ENCODE measurements at regions not wholly inside any gene's neighbourhood (a gene's known extent, or its start where the extent isn't known, plus 50 kb on each side); places are given as distances from the start of the nearest gene placed in this dataset.

GRCh38 chr17:65442250-65442649 lies 119.2 kb downstream of the AXIN2 start:
- Histone ChIP-seq H3K4me3 (no peak overlapping the region), H3K36me3 (ENCODE audit: low read depth, missing control alignments) (no peaks in the 10 kb centered on the region), H3K27me3 (no peaks in the 10 kb centered on the region), H3K27ac (no peak overlapping the region), H3K9me3 (no peaks in the 10 kb centered on the region), H3K4me1 (no peaks in the 10 kb centered on the region)
- 81 to 85% methylated on average over 6 of the region's 6 CpGs for WGBS, 2 donors
- no peak for DNase-seq
- intact Hi-C loops (cut with DNase I; ENCODE audit: low total_unique reads): no loop called here
- TF ChIP-seq, protein P1, sequence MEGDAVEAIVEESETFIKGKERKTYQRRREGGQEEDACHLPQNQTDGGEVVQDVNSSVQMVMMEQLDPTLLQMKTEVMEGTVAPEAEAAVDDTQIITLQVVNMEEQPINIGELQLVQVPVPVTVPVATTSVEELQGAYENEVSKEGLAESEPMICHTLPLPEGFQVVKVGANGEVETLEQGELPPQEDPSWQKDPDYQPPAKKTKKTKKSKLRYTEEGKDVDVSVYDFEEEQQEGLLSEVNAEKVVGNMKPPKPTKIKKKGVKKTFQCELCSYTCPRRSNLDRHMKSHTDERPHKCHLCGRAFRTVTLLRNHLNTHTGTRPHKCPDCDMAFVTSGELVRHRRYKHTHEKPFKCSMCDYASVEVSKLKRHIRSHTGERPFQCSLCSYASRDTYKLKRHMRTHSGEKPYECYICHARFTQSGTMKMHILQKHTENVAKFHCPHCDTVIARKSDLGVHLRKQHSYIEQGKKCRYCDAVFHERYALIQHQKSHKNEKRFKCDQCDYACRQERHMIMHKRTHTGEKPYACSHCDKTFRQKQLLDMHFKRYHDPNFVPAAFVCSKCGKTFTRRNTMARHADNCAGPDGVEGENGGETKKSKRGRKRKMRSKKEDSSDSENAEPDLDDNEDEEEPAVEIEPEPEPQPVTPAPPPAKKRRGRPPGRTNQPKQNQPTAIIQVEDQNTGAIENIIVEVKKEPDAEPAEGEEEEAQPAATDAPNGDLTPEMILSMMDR (IDR thresholded peaks at IDR 0.05): no peak
- no peak for TF ChIP-seq POLR2A (IDR thresholded peaks at IDR 0.05)

DNA sequence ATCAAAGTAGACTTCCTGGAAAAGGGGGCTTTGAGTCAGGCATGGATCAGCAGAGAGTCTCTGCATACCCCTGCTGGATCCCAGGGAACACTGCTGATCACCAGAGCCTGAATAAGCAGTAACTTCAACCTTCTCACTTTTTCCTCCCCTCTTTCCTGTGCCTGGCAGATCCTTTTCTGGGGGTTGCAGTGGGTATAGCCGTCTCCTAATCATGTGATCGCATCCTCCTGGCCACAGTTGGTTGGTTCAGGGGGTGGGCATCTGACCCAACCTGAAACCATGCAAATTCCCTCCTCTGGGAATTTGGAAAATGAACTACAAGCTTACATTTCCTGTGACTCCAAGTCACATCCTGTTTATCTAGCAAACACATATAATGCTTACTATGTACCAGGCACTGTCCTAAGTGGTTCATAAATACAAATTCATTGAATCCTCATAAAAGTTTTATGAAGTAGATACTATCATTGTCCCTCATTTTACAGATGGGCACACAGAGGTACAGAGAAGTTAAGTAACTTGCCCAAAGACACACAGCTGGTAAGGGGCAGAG lies 120.3 kb downstream of the AXIN2 start:
- Histone ChIP-seq H3K36me3 (ENCODE audit: low read depth, missing control alignments) (no peaks in the 10 kb centered on the region), H3K4me1 (no peaks in the 10 kb centered on the region), H3K27ac (no peak overlapping the region), H3K9me3 (no peaks in the 10 kb centered on the region), H3K27me3 (no peaks in the 10 kb centered on the region), H3K4me3 (no peak overlapping the region)
- WGBS, 2 donors: 87 to 89% methylated on average over 2 of the region's 2 CpGs
- TF ChIP-seq POLR2A (IDR thresholded peaks at IDR 0.05): no peak
- TF ChIP-seq, protein P1 (IDR thresholded peaks at IDR 0.05): no peak
- intact Hi-C loops (cut with DNase I; ENCODE audit: low total_unique reads): no loop called here
- no peak for DNase-seq

GRCh38 chr17:65438708-65439294 lies 122.6 kb downstream of the AXIN2 start:
- Histone ChIP-seq H3K36me3 (ENCODE audit: low read depth, missing control alignments) (no peaks in the 10 kb centered on the region), H3K4me3 (no peak overlapping the region), H3K4me1 (no peaks in the 10 kb centered on the region), H3K9me3 (no peaks in the 10 kb centered on the region), H3K27me3 (no peaks in the 10 kb centered on the region), H3K27ac (no peak overlapping the region)
- intact Hi-C loops (cut with DNase I; ENCODE audit: low total_unique reads): no loop called here
- no peak for DNase-seq
- TF ChIP-seq, protein P1 (IDR thresholded peaks at IDR 0.05): no peak
- no peak for TF ChIP-seq POLR2A (IDR thresholded peaks at IDR 0.05)
- 51 to 73% methylated on average over 7 of the region's 7 CpGs for WGBS, 2 donors

GRCh38 chr17:65438173-65438572 lies 123.3 kb downstream of the AXIN2 start:
- DNase-seq: no peak
- no peaks in the 10 kb centered on the region for H3K4me1 ChIP-seq
- H3K36me3 ChIP-seq (ENCODE audit: low read depth, missing control alignments): no peaks in the 10 kb centered on the region
- TF ChIP-seq POLR2A (IDR thresholded peaks at IDR 0.05): no peak
- TF ChIP-seq, protein P1 (IDR thresholded peaks at IDR 0.05): no peak
- no peaks in the 10 kb centered on the region for H3K9me3 ChIP-seq
- intact Hi-C loops (cut with DNase I; ENCODE audit: low total_unique reads): no loop called here
- H3K4me3 ChIP-seq: no peak overlapping the region
- H3K27me3 ChIP-seq: no peaks in the 10 kb centered on the region
- WGBS, 2 donors: 42 to 52% methylated on average over 8 to 11 of the region's 11 CpGs
- H3K27ac ChIP-seq: no peak overlapping the region

DNA sequence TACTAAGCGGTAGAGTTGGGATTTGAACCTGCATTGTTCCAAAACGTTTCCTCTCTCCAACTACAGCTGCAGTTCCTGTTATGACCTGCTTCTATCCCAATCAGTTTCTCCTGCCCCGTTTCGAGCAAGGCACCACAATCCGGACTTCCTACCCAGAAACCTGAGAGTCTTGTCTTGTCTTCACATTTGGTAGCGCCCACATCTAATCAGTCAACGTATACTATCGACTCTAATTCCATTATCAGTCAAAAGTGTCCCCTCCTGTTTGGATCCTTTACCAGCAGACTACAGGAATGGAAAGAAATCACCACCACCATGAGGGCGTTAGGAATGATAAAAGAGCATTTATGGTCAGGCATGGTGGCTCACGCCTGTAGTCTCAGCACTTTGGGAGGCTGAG lies 124.6 kb downstream of the AXIN2 start:
- no peaks in the 10 kb centered on the region for H3K9me3 ChIP-seq
- TF ChIP-seq, protein P1 (IDR thresholded peaks at IDR 0.05): no peak
- no peak for TF ChIP-seq POLR2A (IDR thresholded peaks at IDR 0.05)
- DNase-seq: no peak
- H3K36me3 ChIP-seq (ENCODE audit: low read depth, missing control alignments): no peaks in the 10 kb centered on the region
- H3K4me1 ChIP-seq: no peaks in the 10 kb centered on the region
- H3K27ac ChIP-seq: no peak overlapping the region
- no peaks in the 10 kb centered on the region for H3K27me3 ChIP-seq
- WGBS, 2 donors: 87 to 90% methylated on average over 10 of the region's 10 CpGs
- intact Hi-C loops (cut with DNase I; ENCODE audit: low total_unique reads): no loop called here
- no peak overlapping the region for H3K4me3 ChIP-seq
